ENCODE measurements at regions not wholly inside any gene's neighbourhood (a gene's known extent, or its start where the extent isn't known, plus 50 kb on each side); places are given as distances from the start of the nearest gene placed in this dataset.

DNA sequence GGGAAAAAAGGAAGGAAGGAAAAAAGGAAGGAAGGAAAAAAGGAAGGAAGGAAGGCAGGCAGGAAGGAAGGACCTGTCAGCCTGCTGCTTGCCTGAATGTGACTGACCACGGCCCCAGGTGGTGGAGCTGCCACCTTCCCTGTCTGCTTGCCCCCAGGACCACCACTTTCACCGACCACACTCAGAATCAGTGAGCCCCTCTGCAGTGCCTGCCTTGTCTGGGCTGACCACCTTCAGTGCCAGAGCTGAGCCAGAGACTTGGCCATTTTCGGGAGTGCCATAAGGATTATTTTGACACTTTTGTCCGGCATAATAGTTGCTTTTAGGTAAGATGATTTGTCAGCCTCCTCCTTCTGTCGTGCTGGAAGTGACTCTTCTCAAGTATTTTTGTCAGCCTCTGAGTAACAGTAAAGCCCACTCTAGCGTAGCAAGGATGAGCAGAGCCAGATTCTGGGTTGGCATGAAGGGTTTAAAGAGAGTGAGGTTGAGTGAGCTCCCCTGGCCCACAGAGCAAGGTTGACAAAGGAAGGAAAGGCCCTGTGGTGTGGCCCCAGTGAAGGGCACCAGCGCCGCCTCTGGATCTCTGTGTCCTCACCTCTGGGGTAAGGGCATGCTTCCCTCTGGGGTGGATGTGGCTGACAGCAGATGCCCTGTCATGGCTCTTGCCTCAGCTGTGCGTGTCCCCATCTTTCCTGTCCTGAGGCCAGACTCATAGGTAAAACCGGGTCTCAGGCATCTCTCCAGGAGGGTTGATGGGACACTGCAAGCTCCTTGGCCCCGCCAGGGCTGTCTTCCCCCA, 214.7 kb upstream of the FOXQ1 start:
- in situ Hi-C loops (cut with HindIII; ENCODE audit: low sequenced_read_pairs) = no loop called here

DNA sequence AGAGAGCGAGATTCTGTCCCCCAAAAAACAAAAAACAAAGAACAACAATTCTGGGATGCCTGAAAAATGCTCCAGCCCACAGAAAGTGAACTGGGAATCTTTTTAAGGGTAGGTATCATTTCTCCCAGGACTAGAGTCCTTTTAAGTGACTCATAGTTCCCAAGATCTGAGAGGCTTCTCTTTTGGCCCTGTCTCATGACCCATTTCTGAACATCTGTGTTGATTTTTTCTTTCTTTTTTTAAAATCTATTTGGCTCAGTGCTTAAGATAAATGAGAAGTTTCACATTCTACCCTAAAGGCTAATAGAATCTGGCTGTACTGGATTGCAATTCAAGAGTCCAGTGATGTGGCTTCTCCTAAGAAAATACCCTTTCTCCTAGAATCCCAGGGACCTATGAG, 217.6 kb upstream of the FOXQ1 start:
- in situ Hi-C loops (cut with HindIII; ENCODE audit: low sequenced_read_pairs) = no loop called here

DNA sequence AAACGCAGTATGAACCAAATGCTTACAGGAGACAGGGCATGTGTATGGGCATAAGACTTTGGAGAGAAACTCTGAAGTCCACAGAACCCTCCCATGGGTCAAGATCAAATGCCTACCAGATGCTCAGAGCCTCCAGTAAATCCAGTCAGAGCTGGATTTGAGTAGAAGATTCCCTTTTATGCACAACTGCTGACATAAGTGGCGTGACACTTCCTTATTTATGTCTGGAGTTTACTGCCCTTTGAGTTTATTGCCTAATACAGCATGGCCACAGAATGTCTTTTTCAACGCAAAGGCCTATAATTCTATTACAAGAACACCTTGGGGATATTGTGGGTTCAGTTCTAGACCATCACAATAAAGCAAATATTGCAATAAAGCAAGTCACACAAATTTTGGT, 220.0 kb upstream of the FOXQ1 start:
- in situ Hi-C loops (cut with HindIII; ENCODE audit: low sequenced_read_pairs) = no loop called here

DNA sequence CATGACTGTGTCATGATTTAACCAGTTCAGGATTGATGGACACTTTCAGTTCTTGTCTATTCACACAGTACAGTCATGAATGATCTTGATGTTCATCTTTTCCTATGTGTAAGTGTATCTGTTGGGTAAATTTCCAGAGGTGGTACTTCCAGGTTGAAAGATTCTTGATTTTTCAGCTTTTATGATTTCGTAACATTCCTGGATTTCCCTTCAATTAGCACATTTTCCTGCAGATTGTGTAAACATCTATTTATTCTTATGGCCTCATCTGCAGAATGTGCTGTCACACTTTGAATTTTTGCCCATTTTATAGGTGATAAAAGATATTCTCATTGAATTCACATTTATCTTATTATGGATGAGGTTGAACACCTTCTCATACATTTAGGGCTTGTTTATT, 222.0 kb upstream of the FOXQ1 start:
- in situ Hi-C loops (cut with HindIII; ENCODE audit: low sequenced_read_pairs) = loop anchor here (5.0 kb wide), 1 partner anchor 143 kb away; no protein-coding TSS in a partner anchor

DNA sequence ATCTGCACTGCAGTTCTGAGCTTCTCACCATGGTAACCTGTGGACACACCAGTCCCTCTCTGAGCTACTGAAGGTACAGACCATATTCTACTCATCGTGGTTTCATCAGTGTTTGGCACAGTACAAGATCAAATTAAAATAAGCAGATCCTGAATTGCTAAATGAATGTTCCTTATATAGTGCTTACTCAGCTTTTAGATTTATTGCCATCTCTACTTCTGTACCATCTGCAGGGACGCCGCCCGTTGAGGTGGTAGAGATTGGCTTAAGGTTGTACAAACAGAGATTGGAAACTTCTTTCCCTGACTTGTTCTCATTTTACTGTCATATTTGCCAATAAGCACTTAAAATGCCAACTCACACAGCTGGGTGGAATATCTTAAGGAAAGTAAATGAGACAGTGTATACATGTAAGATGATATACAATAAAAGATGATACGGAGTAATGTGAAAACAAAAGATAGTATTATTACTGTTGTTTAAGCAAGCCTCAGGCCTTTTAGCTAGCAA, 223.4 kb upstream of the FOXQ1 start:
- in situ Hi-C loops (cut with HindIII; ENCODE audit: low sequenced_read_pairs) = loop anchor here (5.0 kb wide), 1 partner anchor 141 kb away; no protein-coding TSS in a partner anchor

DNA sequence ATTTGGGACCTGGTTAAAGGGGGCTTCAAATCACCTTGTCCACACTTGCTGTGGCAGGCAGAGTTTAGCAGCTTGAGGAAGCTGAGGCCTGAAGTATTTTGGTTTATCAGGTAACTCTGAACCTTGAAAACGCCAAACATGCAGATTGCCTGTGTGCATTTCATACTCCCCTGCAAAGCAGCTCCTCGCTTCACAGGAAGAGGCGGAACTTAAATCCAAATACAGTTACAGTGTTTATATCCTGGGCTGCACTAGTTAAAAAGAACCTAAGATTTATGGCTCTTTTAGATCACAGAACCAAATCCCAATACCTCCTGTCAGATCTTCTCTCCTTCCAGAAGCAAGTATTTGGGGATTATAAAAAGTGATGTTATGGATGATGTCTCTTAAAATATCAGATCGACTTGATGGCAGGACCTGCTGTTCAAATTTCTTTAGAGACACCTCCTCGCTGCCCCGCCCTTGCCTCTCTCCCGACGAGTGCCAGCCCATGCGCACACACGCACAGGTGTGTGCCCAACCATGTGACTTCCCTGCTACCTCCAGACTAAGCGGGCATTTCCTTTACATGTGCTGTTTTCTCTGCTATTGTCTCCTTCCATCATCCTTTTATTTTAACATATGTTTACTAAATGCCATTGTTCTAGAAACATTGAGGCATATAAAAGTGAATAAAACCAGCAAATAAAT, 224.6 kb upstream of the FOXQ1 start:
- in situ Hi-C loops (cut with HindIII; ENCODE audit: low sequenced_read_pairs) = loop anchor here (5.0 kb wide), 1 partner anchor 140 kb away; no protein-coding TSS in a partner anchor

DNA sequence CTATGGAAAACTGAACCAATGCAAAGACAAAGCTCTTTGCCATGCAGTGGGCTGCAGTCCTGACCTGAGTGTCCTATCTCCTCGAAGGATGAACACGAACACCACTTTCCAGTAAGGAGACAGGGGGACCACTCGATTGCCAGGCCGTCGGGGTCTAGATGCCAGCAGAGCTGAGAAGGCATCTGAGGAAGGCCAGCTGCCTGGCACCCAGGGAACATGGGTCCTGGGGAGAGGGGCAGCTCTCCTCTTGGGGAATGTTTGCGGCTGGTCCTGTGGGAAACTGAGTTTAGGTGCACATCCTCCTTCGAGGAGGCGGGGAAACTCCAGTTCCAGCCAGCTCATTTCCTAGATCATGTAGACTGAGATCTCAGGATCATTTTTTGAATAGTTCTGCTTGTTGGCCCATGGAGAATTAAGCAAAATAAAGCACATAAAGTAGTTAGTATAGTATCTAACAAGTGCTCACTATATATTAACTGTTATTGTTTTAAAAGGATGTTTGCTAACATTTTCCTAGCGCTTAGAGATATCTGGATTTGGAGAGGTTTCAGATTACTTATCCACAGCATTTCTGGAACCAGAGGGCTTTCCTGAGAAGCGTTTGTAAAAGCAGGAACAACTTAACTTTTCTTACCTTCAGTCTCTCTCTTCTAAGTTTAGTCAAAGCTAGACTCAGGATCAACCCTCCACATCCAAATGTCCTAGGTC, 225.3 kb upstream of the FOXQ1 start:
- in situ Hi-C loops (cut with HindIII; ENCODE audit: low sequenced_read_pairs) = loop anchor here (5.0 kb wide), 1 partner anchor 139 kb away; no protein-coding TSS in a partner anchor

DNA sequence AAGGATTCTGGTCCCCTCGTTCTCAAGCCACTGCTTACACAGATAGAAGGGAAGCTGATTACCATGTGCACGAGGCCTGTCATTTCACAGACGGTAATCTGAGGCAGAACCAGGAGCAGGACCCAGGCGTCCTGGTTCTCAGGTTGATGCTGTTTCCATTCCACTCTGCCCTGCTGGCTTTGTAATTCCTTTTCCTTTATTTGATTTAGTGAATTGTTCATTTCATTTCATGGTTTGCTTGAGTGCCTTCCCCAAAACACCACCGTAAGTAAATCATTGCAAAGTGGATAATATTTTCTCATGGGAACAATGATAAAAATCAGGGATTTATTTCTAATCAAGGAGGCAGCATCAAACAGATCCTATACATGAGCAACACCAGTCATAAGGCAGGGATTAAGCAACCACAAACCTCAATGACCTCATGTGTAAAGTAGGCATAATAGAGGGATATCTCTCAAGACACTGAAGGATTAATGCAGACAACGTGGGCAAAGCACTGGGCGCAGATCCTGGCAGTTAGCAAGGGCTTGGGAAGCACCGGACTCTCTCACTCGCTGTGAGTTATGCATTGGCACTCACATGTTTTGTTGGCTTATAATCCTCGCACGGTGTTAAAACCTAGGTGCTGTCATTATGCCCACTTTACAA, 229.5 kb upstream of the FOXQ1 start:
- in situ Hi-C loops (cut with HindIII; ENCODE audit: low sequenced_read_pairs) = no loop called here

DNA sequence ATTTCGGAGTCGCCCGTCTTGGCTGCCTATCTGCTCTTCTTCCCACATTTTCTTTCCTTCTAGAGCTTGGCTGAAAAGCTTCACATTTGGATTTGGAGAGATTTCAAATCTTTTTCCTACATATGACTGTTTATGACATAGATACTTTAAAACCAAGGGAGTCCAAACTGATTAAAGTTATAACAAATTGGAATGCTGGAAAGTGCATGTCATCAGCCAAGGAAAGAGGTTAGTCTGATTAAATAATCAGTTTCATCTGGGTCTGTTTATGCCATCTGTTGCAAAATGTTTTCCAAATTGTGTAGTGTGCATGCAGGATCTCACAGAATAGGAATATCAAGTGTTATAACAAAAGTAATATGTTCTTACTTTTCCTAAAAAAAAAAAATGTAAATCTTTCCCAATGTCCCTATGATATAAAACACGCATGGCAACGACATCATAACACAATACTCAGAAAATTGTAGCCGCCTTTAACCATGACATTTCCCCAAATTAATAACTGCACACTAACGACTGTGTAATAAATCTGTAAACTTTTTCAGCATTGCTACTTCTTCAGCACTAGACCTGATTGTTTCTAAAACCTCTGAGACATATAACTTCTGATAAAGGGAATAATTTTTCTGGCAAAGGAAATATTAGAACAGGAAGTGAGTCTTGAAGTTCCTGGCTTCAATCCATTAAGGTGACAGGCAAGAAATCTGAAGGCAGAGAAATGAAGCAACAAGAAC, 230.2 kb upstream of the FOXQ1 start:
- in situ Hi-C loops (cut with HindIII; ENCODE audit: low sequenced_read_pairs) = no loop called here

DNA sequence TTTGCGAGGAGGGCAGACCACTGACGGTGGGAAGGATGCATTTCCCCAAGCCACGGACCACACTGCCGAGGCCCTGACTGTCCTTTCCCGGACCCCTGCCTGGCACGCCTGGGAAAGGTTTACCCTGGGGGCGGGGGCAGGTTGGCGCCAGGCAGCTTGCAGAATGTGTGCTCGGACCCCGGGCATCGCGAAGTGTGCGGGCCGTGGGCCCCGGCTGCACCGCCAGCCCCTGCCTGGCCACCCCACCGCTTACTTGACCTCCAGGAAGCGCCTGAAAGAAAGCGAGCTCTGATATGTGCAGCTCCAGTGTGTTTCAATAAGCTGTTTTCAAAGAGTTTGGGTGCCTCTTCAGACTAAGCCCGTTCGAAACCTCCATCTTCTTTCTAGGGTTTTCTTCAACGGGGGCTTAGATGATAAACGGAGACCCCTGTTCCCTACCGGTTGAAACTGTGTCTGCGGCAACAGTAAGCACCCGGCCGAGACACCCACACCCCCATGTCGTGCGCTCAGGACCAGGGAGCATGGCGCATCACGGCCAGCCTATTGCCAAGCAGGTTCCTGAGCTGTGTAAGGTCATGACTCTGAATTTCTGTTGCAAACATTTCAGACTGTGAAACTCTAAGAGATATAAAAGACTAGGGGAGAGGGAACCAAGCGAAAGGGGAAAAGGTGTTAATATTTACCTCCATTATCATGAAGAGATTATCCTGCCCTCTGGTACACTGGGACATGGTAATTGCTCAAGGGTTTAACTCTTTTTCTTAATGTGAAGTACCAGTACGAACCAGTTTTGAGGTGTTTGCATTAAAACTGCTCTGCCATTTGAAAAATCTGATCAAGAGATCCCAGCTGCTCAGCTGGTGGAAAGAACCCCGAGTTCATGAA, 231.2 kb upstream of the FOXQ1 start:
- in situ Hi-C loops (cut with HindIII; ENCODE audit: low sequenced_read_pairs) = no loop called here

DNA sequence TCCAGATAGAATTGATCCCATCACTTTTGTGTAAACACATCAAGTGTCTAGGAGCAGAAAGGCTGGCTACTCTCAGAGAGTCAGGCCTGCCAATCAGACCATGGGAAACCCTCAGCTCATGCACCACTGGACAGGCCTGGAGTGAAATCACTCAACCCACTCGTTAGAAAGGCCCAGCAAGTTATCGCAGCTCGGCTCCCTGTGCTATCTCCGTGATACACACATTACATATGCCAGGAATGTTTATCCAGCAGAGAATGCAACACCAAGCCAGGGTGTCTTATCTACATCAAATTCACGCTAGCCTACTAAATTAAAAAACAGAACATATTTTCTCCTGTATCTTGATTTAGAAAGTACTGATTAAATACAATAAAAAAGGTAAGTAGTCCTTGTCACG, 232.4 kb upstream of the FOXQ1 start:
- in situ Hi-C loops (cut with HindIII; ENCODE audit: low sequenced_read_pairs) = no loop called here

DNA sequence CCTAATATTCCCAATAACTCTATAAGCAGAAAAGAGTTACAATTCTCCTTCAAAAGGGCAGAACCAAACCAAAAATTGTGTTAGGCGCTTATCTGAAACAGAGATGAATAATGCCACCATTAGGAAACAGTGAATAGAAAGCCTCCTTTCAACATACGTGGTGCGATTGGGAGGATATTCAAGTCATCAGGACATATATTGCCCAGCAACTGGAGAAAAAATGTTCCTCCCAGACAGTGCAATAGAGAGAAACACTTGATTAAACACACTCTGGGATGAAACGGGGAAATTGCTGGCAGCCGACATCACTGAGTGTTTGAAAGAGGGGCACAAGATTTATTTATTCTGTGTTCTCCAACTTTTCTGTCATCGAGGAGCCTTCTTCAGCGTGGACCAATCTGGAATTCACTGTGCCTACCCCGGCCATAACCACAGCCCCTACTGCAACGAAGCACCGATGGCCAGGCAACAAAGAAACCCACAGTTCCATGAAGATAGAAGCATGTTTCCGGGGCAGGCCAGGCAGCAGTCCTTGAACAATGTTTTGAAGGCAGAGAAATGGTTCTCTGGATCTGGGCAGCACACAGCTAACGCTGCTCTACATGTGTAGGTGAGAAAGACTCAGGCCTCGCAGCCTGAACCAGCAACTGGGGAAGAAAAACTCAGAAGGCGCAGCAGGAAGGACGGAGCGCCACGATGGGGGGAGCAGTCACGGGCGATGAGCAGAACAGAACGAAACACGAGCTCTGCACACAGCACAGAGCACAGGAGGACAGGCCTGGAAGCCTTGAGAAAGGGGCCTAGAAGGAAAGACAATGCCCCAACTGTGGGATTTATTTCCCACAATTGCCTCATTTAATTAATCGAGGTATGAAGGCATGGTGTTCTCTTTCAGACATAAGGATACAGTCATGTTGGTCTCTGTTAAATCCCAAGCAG, 234.2 kb upstream of the FOXQ1 start:
- in situ Hi-C loops (cut with HindIII; ENCODE audit: low sequenced_read_pairs) = no loop called here

DNA sequence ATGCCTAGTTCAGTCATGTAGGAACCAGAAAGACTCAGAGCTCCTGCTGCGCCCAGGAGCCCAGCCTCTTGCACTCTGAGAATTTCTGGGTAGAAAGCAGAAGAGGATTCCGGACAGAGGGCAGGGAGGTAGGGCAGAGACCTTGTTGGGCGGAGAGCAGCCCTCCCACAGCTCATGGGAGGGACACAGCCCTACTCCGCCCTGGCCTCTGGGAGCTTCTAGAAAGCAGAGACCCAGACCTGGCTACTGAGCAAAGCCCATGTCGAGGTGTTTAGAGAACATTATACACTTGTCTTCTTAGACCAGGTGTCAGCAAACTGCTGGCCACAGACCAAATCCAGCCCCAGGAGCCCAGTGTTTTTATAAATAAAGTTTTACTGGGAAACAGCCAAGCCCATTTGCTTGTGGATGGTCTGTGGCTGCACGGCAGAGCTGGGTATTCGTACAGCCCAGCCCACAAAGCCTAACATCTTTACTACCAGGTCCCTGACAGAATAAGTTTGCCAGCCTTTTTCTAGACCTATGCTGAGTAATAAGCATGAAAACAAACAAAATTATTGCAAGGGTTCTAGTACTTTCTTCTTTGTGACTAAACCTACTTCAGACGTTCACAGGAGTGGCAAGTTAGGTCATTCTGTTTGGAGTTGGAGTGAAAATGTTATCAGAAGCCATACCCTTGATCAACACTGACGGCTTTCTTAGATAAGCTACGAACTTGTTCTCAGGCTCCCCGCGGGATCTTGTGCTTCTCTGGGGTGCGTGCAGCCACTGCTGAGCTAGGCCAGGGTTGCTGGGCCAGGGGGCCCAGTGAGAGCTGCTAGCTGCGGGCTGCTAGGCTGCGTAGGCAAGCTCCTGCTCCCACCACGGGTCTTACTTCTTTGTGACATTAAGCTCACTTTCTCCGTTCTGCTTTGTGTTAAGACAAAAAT, 235.1 kb upstream of the FOXQ1 start:
- in situ Hi-C loops (cut with HindIII; ENCODE audit: low sequenced_read_pairs) = no loop called here

DNA sequence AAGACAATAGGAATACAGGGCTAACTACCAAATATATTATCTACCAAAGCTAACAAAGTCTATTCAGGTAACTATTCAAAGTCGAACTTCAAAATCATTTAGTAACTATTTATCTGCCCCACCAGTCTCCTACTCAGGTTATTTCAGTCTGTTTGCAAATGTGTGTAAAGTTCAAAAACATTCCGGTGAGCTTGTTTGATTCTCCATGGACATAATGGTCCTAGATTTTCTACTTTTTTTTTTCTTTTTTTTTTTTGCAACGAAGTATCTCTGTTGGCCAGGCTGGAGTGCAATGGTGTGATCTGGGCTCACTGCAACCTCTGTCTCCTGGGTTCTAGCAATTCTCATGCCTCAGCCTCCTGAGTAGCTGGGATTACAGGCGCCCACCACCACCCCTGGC, 236.0 kb upstream of the FOXQ1 start:
- in situ Hi-C loops (cut with HindIII; ENCODE audit: low sequenced_read_pairs) = no loop called here

DNA sequence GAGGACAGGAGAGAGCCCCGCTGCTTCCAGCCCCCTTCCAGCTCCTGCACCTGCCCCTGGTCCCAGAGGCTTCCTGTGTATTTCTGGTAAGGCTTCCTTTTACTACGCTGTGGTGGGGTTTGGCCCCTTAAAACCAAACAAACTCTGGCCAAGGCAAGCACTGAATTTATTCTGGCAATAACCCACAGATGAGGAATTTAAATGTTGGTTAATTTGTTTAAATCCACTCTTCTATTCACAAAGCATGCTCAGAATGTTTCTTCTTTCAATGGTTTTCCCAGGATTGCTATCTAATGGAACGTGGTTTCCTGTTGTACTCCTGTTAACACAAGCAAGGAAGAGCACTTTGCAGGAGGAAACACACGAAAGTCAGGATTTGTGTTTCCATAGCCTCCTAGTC, 236.5 kb upstream of the FOXQ1 start:
- in situ Hi-C loops (cut with HindIII; ENCODE audit: low sequenced_read_pairs) = no loop called here

DNA sequence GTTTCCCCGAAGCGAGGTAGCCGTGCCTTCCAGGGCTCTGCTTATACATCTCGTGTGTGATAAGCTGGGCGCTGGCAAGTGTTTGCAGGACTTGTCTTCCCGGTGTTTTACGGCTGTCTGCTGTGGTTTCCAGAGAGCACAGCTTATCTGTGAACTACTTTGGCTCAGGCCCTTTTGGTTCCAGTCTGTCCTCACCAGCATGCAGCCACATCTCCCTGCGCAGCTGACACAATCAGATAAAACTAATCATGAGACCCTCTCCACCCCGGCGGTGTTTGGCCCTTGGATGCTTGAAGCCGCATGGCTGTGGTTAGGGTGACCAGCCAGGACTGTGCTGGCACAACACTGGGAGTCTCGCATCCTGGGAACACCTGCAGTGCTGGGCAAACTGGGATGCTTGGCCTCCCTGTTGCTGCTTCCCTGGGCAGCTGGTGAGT, 241.8 kb upstream of the FOXQ1 start:
- in situ Hi-C loops (cut with HindIII; ENCODE audit: low sequenced_read_pairs) = no loop called here

DNA sequence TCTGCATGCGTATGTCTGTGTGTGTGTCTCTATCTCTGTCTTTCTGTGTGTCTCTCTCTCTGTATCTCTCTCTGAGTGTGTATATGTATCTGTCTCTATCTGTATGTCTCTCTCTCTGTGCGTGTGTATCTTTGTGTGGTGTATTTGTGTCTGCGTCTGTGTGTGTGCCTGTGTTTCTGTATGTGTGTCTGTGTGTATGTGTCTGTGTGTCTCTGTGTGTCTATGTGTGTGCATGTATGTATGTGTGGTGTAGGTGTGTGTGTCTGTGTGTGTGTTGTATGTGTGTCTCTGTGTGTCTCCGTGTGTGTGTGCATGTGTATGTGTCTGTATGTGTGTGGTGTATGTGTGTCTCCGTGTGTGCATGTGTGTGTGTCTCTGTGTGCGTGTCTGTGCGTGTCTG, 243.0 kb upstream of the FOXQ1 start:
- in situ Hi-C loops (cut with HindIII; ENCODE audit: low sequenced_read_pairs) = no loop called here

Measured in endothelial cell of hepatic sinusoid (primary cell).